H9 (cell line): ENCODE measurements at regions not wholly inside any gene's neighbourhood (a gene's known extent, or its start where the extent isn't known, plus 50 kb on each side); places are given as distances from the start of the nearest gene placed in this dataset.

ENCODE experiments used
- DNase-seq: peaks from one replicate; pipeline ENCODE4 v3.0.0-alpha.2; 2017
- H2AFZ ChIP-seq: one replicate; pipeline ENCODE4 v1.6.1; 2013; ENCODE audit warnings: mild to moderate bottlenecking, low read length, control low read depth, moderate library complexity
- H2AK5ac ChIP-seq: 2 replicates; pipeline ENCODE4 v1.6.1; 2013; ENCODE audit warnings: low read length, control low read depth, mixed read lengths; ENCODE audit not compliant: insufficient read length
- H2BK120ac ChIP-seq: one replicate; pipeline ENCODE4 v1.6.1; 2013; ENCODE audit warnings: low read depth, mild to moderate bottlenecking, low read length, control low read depth, inconsistent platforms; ENCODE audit not compliant: poor library complexity, severe bottlenecking
- H2BK12ac ChIP-seq: 2 replicates; pipeline ENCODE4 v1.6.1; 2013; ENCODE audit warnings: low read length, control low read depth, mixed read lengths, low read depth; ENCODE audit not compliant: insufficient read length
- H2BK15ac ChIP-seq: 2 replicates; pipeline ENCODE4 v1.6.1; 2013; ENCODE audit warnings: low read depth, low read length, control low read depth
- H2BK20ac ChIP-seq: one replicate; pipeline ENCODE4 v1.6.1; 2013; ENCODE audit warnings: low read depth, mild to moderate bottlenecking, low read length, control low read depth, inconsistent platforms; ENCODE audit not compliant: poor library complexity, severe bottlenecking
- H2BK5ac ChIP-seq: 2 replicates; pipeline ENCODE4 v1.6.1; 2013; ENCODE audit warnings: low read length, control low read depth, mixed read lengths; ENCODE audit not compliant: insufficient read length
- H3K14ac ChIP-seq: 2 replicates; pipeline ENCODE4 v1.6.1; 2013; ENCODE audit warnings: low read length, control low read depth; ENCODE audit not compliant: insufficient read depth
- H3K18ac ChIP-seq: 2 replicates; pipeline ENCODE4 v1.6.1; 2013; ENCODE audit warnings: low read depth, mild to moderate bottlenecking, mixed read lengths, low read length, control low read depth; ENCODE audit not compliant: insufficient read length
- H3K23ac ChIP-seq: 2 replicates; pipeline ENCODE4 v1.6.1; 2013; ENCODE audit warnings: low read length, control low read depth, mixed read lengths, low read depth; ENCODE audit not compliant: insufficient read length
- H3K23me2 ChIP-seq: 2 replicates; pipeline ENCODE4 v1.6.1; 2013; ENCODE audit warnings: low read depth, mild to moderate bottlenecking, mixed read lengths, low read length, control low read depth; ENCODE audit not compliant: insufficient read length, poor library complexity, severe bottlenecking
- H3K27ac ChIP-seq: 2 replicates; pipeline ENCODE4 v1.5.1; 2013; ENCODE audit warnings: low read length, control low read depth, mixed read lengths, low read depth; ENCODE audit not compliant: insufficient read length
- H3K27me3 ChIP-seq: 2 replicates; pipeline ENCODE4 v1.6.1; 2013; ENCODE audit warnings: low read length, control low read depth, inconsistent platforms; ENCODE audit not compliant: insufficient read depth
- H3K4ac ChIP-seq: 2 replicates; pipeline ENCODE4 v1.6.1; 2013; ENCODE audit warnings: low read depth, mild to moderate bottlenecking, control low read depth, inconsistent platforms, low read length, moderate library complexity
- H3K4me1 ChIP-seq: 2 replicates; pipeline ENCODE4 v1.6.1; 2013; ENCODE audit warnings: low read length, control low read depth, inconsistent platforms; ENCODE audit not compliant: insufficient read depth
- H3K4me2 ChIP-seq: 2 replicates; pipeline ENCODE4 v1.6.1; 2013; ENCODE audit warnings: low read length, control low read depth, mixed read lengths; ENCODE audit not compliant: insufficient read length, insufficient read depth
- H3K56ac ChIP-seq: 2 replicates; pipeline ENCODE4 v1.6.1; 2013; ENCODE audit warnings: low read depth, mild to moderate bottlenecking, mixed read lengths, low read length, control low read depth; ENCODE audit not compliant: insufficient read length
- H3K79me1 ChIP-seq: 2 replicates; pipeline ENCODE4 v1.6.1; 2013; ENCODE audit warnings: low read depth, mild to moderate bottlenecking, moderate library complexity, low read length, control low read depth, inconsistent platforms; ENCODE audit not compliant: insufficient read depth, poor library complexity, severe bottlenecking
- H3K79me2 ChIP-seq: 2 replicates; pipeline ENCODE4 v1.6.1; 2013; ENCODE audit warnings: low read length, control low read depth, inconsistent platforms; ENCODE audit not compliant: insufficient read depth
- H3K9ac ChIP-seq: 2 replicates; pipeline ENCODE4 v1.6.1; 2013; ENCODE audit warnings: low read length, control low read depth, mixed read lengths; ENCODE audit not compliant: insufficient read length; ENCODE audit errors: extremely low read depth
- H3K9me3 ChIP-seq: one replicate; pipeline ENCODE4 v1.6.1; 2013; ENCODE audit warnings: low read depth, low read length, inconsistent platforms; ENCODE audit not compliant: control insufficient read depth
- H3T11ph ChIP-seq: one replicate; pipeline ENCODE4 v1.6.1; 2013; ENCODE audit warnings: mild to moderate bottlenecking, low read length, control low read depth, inconsistent platforms
- H4K20me1 ChIP-seq: one replicate; pipeline ENCODE4 v1.6.1; 2013; ENCODE audit not compliant: control insufficient read depth, insufficient read length, insufficient read depth
- H4K5ac ChIP-seq: 2 replicates; pipeline ENCODE4 v1.6.1; 2013; ENCODE audit warnings: low read depth, mild to moderate bottlenecking, mixed read lengths, low read length, control low read depth; ENCODE audit not compliant: insufficient read length
- H4K8ac ChIP-seq: replicated peaks from 2 replicates; pipeline ENCODE4 v1.6.1; 2013; ENCODE audit warnings: low read length, control low read depth, mixed read lengths, low read depth; ENCODE audit not compliant: insufficient read length
- H4K91ac ChIP-seq: 2 replicates; pipeline ENCODE4 v1.6.1; 2013; ENCODE audit warnings: low read depth, mild to moderate bottlenecking, moderate library complexity, mixed read lengths, low read length, control low read depth; ENCODE audit not compliant: insufficient read length
- H3K27ac Mint-ChIP-seq, 3 experiments: 2 replicates in 2 of 3; 3 replicates in 1 of 3; pipeline ENCODE4 v1.8.0; 2020 to 2021; ENCODE audit warnings: mixed read lengths in 3 of 3, mild to moderate bottlenecking in 1 of 3, moderate library complexity in 1 of 3
- H3K27me3 Mint-ChIP-seq: 2 replicates; pipeline ENCODE4 v1.8.0; 2021; ENCODE audit warnings: low read depth, mild to moderate bottlenecking, moderate library complexity, mixed read lengths
- H3K36me3 Mint-ChIP-seq, 3 experiments: 2 replicates in 2 of 3; 3 replicates in 1 of 3; pipeline ENCODE4 v1.8.0; 2020 to 2021; ENCODE audit warnings: low read depth in 3 of 3, mixed read lengths in 3 of 3; ENCODE audit not compliant: insufficient read depth in 1 of 3
- H3K4me1 Mint-ChIP-seq, 2 experiments: 2 replicates each; pipeline ENCODE4 v1.8.0; 2020; ENCODE audit warnings: mixed read lengths in 2 of 2
- H3K4me3 Mint-ChIP-seq, 2 experiments: 2 replicates in 1 of 2; 3 replicates in 1 of 2; pipeline ENCODE4 v1.8.0; 2020 to 2021; ENCODE audit warnings: mild to moderate bottlenecking in 2 of 2, mixed read lengths in 2 of 2, moderate library complexity in 1 of 2
- H3K9me3 Mint-ChIP-seq, 2 experiments: 2 replicates in 1 of 2; 3 replicates in 1 of 2; pipeline ENCODE4 v1.8.0; 2020; ENCODE audit warnings: mild to moderate bottlenecking in 2 of 2, mixed read lengths in 2 of 2, moderate library complexity in 1 of 2
- WGBS: extraction: QIAGEN DNeasy Blood & Tissue Kit; methylation state at CpG from one replicate; pipeline ENCODE4 v1.1.7; 2013; ENCODE audit warnings: missing lambda C conversion rate, low lambda C conversion rate, mixed read lengths; ENCODE audit not compliant: insufficient read length; ENCODE audit errors: extremely low coverage; 5-methylcytosine and 5-hydroxymethylcytosine counted together
- TF ChIP-seq, protein P1 (sequence below): fragments of 200-600 bp; sonication (generic); conservative IDR thresholded peaks from 3 replicates; pipeline ENCODE4 v1.8.0; 2021; ENCODE audit warnings: antibody characterized with exemption, mild to moderate bottlenecking

DNA sequence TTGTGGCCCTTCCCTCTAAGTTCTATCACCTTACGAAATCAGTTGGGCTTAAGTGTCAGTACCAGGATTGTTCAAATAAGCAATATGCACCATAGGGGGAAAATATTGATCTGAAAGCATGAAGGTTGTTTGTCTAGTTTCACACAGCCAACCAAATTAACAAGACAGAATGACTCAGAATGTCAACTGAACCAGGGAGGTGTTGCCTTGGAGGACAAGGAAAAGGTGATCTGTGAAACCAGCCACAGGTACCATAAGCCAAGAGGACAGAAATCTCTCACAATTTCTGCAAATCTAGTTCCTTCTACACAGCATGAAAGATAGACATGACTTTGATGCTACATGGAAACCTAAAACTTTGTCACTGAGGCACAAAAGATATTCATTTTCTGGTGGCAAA is 297.9 kb downstream of the BCL11B start:
- no peak overlapping the region for H3K27ac Mint-ChIP-seq

More for the DNA sequence above, 297.9 kb downstream of the BCL11B start:
- Histone ChIP-seq H3K9ac (no peak overlapping the region), H2BK5ac (no peak overlapping the region), H4K8ac (no peak overlapping the region), H3K4ac (no peak overlapping the region), H3K56ac (no peak overlapping the region), H3K4me2 (no peak overlapping the region), H3T11ph (no peak overlapping the region), H3K79me1 (no peaks in the 10 kb centered on the region), H3K27me3 (no peaks in the 10 kb centered on the region), H3K18ac (no peak overlapping the region), H3K14ac (no peak overlapping the region), H4K20me1 (no peaks in the 10 kb centered on the region), H3K27ac (no peak overlapping the region), H2BK15ac (no peak overlapping the region), H3K23ac (no peak overlapping the region), H3K79me2 (no peaks in the 10 kb centered on the region), H2BK12ac (no peak overlapping the region), H3K4me1 (no peaks in the 10 kb centered on the region), H2BK120ac (no peak overlapping the region), H2BK20ac (no peak overlapping the region), H3K23me2 (no peaks in the 10 kb centered on the region), H2AK5ac (no peak overlapping the region), H3K9me3 (no peaks in the 10 kb centered on the region), H2AFZ (no peak overlapping the region), H4K5ac (no peak overlapping the region), H4K91ac (no peak overlapping the region)
- Mint-ChIP-seq H3K36me3 (peaks cover 0 to 5% (median 3%) of the 10 kb centered on the region in 3 experiments; a peak in 3 of 7 replicates), H3K4me3 (no peak overlapping the region), H3K27me3 (no peaks in the 10 kb centered on the region; the same call in 1 of the 2 replicates), H3K9me3 (peaks cover 6 to 12% of the 10 kb centered on the region in 2 experiments; a peak in 3 of 5 replicates), H3K4me1 (no peaks in the 10 kb centered on the region)
- no CpG with 5 or more reads among the region's 1 CpG for WGBS
- no peak for DNase-seq
- TF ChIP-seq, protein P1, sequence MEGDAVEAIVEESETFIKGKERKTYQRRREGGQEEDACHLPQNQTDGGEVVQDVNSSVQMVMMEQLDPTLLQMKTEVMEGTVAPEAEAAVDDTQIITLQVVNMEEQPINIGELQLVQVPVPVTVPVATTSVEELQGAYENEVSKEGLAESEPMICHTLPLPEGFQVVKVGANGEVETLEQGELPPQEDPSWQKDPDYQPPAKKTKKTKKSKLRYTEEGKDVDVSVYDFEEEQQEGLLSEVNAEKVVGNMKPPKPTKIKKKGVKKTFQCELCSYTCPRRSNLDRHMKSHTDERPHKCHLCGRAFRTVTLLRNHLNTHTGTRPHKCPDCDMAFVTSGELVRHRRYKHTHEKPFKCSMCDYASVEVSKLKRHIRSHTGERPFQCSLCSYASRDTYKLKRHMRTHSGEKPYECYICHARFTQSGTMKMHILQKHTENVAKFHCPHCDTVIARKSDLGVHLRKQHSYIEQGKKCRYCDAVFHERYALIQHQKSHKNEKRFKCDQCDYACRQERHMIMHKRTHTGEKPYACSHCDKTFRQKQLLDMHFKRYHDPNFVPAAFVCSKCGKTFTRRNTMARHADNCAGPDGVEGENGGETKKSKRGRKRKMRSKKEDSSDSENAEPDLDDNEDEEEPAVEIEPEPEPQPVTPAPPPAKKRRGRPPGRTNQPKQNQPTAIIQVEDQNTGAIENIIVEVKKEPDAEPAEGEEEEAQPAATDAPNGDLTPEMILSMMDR = no peak
